Activated CD4-positive, alpha-beta T cell treated with anti-CD3 and anti-CD28 coated beads for 24 hours (primary cell): ENCODE measurements at regions not wholly inside any gene's neighbourhood (a gene's known extent, or its start where the extent isn't known, plus 50 kb on each side); places are given as distances from the start of the nearest gene placed in this dataset.

ENCODE experiments used
- DNase-seq, 2 donors: peaks; one replicate each; pipeline ENCODE4 v3.0.0-alpha.2; 2020; ENCODE audit warnings: low read depth in 2 of 2

DNA sequence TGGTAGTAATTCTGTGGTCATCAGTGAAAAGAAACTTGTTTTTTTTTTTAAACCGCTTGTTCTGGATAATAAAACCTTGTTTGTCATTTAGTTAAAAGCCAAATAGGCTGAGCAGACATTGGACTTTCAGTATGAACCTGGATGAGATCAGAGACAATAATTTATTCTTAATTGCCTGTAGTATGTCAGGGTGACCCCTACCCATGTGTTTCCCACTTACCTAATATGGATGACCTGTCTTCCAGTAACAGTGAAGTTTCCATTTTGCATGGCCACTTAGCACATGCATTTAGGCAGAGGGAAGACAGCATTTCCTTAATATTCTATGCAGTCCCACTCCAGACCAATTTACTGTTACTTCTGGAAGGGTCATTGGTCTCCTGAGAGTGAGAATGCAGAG, 87.6 kb upstream of the CFAP20DC start:
- no peak for DNase-seq

DNA sequence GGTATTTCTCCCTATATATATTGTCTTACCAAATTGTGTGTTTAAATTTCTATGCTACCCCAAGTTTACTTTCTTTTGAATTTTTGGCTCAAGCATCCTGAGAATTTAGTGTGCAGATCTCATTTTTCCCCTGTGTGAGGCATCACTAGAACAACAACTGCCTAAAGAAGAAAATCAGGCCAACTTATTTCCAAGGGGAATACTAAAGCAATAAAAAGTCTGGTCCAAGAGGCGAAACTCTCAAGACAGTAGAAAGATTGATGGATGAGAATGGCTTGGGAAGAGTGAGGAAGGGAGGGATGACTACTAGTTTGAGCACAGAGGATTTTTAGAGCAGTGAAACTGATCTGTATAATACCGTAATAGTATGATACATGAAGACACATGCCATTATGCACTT, 86.3 kb upstream of the CFAP20DC start:
- no peak for DNase-seq

DNA sequence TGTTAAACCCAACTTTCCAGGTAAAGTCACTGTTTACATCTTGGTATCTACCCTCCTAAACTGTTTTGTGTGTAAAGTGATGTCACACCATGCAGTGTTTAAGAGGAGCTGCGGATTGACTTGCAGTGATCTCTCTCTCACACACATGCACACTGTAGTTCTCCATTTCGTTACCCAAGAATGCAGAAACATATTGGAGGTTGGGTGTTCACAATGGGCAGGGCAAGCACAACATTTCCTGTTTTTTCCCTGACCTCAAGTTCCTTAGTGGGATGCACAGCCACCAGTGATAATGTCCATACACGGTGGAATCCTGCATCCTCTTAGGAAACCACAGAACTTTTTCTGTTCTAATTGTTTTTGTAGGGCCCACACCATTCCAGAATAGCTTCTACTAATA, 85.3 kb upstream of the CFAP20DC start:
- DNase-seq, result no peak

DNA sequence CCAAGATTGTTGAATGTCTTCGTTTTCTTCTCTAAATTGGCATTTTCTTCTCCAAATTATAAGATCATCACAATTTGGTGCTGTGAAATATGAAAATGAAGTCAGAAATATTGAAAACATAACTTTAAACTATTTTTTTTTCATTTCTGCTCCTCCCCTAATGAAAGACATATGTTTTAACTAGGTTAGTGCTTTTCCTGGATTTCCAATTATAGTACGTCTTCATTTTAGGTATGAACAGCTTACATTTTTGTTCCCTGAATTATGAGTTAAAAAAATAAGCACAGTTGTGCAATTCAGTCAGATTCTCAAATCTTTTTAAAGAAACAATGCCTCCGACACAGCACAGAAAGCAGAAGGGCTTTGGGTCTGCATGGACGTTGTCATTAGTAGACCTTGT, 83.5 kb upstream of the CFAP20DC start:
- DNase-seq, result no peak

DNA sequence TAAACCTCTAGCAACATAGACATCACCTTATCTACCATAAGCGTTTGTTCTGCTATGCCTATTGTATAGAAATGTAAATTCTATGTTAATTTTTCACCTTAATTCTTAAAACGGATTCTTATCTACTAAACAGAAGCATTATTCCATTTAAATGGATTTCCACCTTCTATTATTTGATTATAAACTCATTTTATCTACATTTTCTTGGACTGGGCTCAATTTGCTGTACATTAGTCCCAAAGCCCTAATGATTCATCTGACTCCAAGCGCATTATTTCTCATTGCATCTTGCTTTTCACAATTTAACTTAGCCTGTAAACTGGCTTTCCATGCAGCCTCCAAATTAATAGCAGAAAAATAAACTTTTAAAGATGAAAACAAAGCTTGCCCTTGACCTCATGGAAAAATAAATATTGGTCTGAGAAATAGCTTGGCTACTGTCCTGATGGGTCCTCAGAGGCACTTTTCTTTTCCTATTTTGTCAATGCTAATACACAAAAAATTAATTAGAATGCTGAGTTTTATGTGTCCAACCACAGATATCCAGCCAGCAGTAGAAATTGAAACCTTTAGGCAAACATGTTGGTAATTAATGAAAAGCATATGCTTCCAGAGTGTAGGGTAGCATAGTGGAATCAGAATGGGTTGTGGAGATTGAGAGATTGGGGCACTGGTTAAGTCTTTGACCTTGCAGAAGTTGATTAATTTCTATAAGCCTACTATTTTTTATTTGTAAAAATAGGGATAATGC, 81.4 kb upstream of the CFAP20DC start:
- DNase-seq, result no peak

GRCh38 chr3:59128685-59129084, 78.9 kb upstream of the CFAP20DC start:
- DNase-seq, result no peak

- no peak for DNase-seq
Observed at GRCh38 chr3:59127071-59127470, 77.2 kb upstream of the CFAP20DC start.

GRCh38 chr3:59126446-59126845, 76.6 kb upstream of the CFAP20DC start:
- no peak for DNase-seq

DNA sequence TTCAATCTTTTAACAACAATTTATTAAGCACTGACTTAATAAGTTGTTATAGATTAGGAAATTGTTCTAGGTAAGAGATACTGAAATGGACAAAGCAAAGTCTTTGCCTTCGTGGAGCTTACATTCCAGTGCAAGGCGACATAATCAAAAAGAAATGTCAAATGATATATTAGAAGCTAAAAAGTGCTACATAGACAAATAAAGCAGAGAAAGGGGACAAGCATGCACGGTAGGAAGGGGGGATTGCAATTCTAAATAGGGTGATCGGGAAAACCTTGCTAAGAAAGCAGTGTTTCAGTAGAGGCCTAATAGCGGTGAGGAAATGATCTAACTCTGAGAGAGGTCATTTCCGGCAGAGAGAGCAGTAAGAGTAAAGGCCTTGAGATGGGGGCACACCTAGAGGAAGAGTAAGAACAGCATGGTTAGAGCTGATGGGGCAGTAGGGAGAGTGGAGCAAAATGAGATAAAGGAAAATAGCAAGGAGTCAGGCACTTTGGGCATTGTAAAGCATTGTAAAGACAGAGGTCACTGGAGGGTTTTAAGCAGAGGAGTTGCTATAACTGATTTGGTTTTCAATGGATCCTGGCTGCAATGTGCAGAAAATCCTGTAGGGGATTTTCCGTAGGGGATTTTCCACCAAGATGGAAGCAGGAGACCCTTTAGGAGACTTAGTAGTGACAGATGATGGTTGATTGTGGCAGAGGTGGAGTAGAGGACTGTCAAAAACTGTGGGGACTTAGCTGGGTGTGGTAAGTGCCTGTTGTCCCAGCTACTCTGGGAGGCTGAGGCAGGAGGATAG, 71.7 kb upstream of the CFAP20DC start:
- no peak for DNase-seq

- no peak for DNase-seq
Observed at GRCh38 chr3:59118928-59119327, 69.1 kb upstream of the CFAP20DC start.

DNA sequence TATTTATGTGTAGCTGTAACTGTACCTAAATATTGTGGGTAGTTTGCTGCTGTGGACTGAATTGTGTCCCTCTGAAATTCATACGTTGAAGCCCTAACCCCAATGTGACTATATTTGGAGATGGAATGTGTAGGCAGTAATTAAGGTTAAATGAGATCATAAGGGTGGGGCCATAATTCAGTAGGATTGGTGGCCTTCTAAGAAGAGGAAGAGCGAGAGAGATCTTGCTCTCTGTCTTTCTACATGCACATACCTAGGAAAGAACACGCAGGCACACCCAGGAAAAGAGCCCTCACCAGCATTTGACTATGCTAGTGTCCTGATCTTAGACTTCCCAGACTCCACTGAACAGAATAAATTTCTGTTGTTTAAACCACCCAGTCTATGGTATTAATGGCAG, 67.6 kb upstream of the CFAP20DC start:
- DNase-seq, result no peak

- DNase-seq, result no peak
Observed at GRCh38 chr3:59116233-59116537, 66.4 kb upstream of the CFAP20DC start.

DNA sequence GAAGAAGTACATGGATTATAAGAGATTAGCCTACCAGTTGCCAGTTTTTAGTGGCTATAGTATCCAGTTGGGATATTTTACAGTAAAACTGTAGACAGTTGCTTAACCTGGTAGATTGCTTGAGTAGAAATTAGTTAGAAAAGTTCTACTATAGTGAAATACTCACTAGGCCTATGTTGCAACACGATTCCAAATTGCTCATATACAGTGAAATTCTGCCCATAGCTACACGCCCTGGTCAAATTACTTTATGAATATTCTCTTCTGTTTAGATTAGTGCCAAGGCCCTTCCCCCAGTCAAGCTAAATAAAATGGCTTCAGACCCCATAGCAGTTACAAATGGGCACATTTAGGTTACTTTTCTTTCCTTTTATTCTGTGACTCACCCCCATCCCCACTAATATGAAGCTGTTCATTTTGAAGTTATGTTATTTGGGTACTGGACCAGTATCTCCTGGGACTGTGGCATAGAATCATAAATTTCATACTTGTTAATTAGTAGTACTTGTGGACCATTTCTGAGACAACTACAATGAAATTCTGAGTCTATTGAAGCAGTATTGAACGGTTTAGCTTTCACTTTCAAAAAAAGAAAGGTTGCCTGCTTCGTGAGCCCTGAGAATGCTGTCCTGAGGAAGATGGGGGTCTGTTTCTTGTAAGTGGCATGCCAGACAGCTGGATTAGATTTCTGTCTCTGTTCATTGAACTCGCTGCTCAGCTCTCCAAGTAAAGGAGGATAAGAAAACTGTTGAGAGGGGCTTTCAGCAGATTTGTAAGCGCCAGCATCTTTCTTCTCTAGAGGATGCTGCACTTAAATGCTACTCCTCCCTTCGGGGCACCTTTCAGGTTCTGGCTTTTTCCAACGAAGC, 65.8 kb upstream of the CFAP20DC start:
- DNase-seq, result no peak

- DNase-seq, result no peak
Observed at GRCh38 chr3:59107856-59108815, 58.3 kb upstream of the CFAP20DC start.

- DNase-seq, result no peak
Observed at GRCh38 chr3:59106085-59106648, 56.3 kb upstream of the CFAP20DC start.

- no peak for DNase-seq
Observed at GRCh38 chr3:59103552-59103951, 53.7 kb upstream of the CFAP20DC start.

GRCh38 chr3:59101231-59101736, 51.5 kb upstream of the CFAP20DC start:
- DNase-seq, result no peak
